Astrocyte of the spinal cord (primary cell): ENCODE measurements at regions not wholly inside any gene's neighbourhood (a gene's known extent, or its start where the extent isn't known, plus 50 kb on each side); places are given as distances from the start of the nearest gene placed in this dataset.

Experiments used
- DNase-seq: peaks from one replicate; pipeline ENCODE4 v3.0.0; 2011; ENCODE audit warnings: low read depth, low spot score
- H3K4me3 ChIP-seq: 2 replicates; pipeline ENCODE4 v1.5.1; 2011; ENCODE audit warnings: low read depth, mild to moderate bottlenecking, low read length, moderate library complexity
- CTCF ChIP-seq: IDR thresholded peaks from 2 replicates; pipeline ENCODE4 v1.5.1; 2012; ENCODE audit warnings: low read depth, mild to moderate bottlenecking, low read length, inconsistent platforms
- in situ Hi-C: cut with HindIII; loops from 2 replicates; pipeline ENCODE4 v1.10.0; 2017; ENCODE audit warnings: low sequenced_read_pairs

GRCh38 chr11:97739932-97740800 is 1280.6 kb upstream of the CNTN5 start:
- DNase-seq, result peak; percentile 83
- TF ChIP-seq CTCF, result no peak
- no peak overlapping the region for H3K4me3 ChIP-seq
- in situ Hi-C loops, result no loop called here

GRCh38 chr11:97740801-97741151 is 1280.0 kb upstream of the CNTN5 start:
- no peak overlapping the region for H3K4me3 ChIP-seq
- in situ Hi-C loops, result no loop called here
- no peak for DNase-seq
- no peak for TF ChIP-seq CTCF

- DNase-seq, result no peak
- in situ Hi-C loops, result no loop called here
- TF ChIP-seq CTCF, result no peak
- H3K4me3 ChIP-seq, result no peak overlapping the region
These were observed 1278.0 kb upstream of the CNTN5 start for GRCh38 chr11:97742717-97743116.

GRCh38 chr11:97743205-97743742 is 1277.5 kb upstream of the CNTN5 start:
- TF ChIP-seq CTCF, result no peak
- peak; percentile 61 for DNase-seq
- in situ Hi-C loops, result no loop called here
- H3K4me3 ChIP-seq, result no peak overlapping the region

- no peak for DNase-seq
- H3K4me3 ChIP-seq, result no peak overlapping the region
- no peak for TF ChIP-seq CTCF
- in situ Hi-C loops, result no loop called here
These were observed 1275.2 kb upstream of the CNTN5 start for GRCh38 chr11:97745515-97746050.

- H3K4me3 ChIP-seq, result no peak overlapping the region
These were observed 1273.9 kb upstream of the CNTN5 start for GRCh38 chr11:97746818-97747217.

More at GRCh38 chr11:97746818-97747217, 1273.9 kb upstream of the CNTN5 start:
- no peak for DNase-seq
- no peak for TF ChIP-seq CTCF
- in situ Hi-C loops, result no loop called here
